Activated CD4-positive, alpha-beta T cell treated with anti-CD3 and anti-CD28 coated beads, Interleukin-2, amount 10 ng/mL, durations not matched to agents 24 days and 14 days (primary cell): ENCODE measurements at regions not wholly inside any gene's neighbourhood (a gene's known extent, or its start where the extent isn't known, plus 50 kb on each side); places are given as distances from the start of the nearest gene placed in this dataset.
"Not testable (repeated sequence)": the region's sequence is repeated elsewhere in the genome, so short reads cannot be mapped to it uniquely, and the experiment has no call there.

Source experiments
- DNase-seq: peaks from one replicate; pipeline ENCODE4 v3.0.0; 2022
- H3K27ac Mint-ChIP-seq: one replicate; pipeline ENCODE4 v1.8.0; 2022; ENCODE audit warnings: mild to moderate bottlenecking, mixed read lengths
- H3K27me3 Mint-ChIP-seq: one replicate; pipeline ENCODE4 v1.8.0; 2022; ENCODE audit warnings: mixed read lengths
- H3K36me3 Mint-ChIP-seq: one replicate; pipeline ENCODE4 v1.8.0; 2022; ENCODE audit warnings: low read depth, mild to moderate bottlenecking, mixed read lengths
- H3K4me1 Mint-ChIP-seq: one replicate; pipeline ENCODE4 v1.8.0; 2021; ENCODE audit warnings: mixed read lengths
- H3K4me3 Mint-ChIP-seq: one replicate; pipeline ENCODE4 v1.8.0; 2022; ENCODE audit warnings: mild to moderate bottlenecking, moderate library complexity, mixed read lengths
- H3K9me3 Mint-ChIP-seq: one replicate; pipeline ENCODE4 v1.8.0; 2021; ENCODE audit warnings: mixed read lengths
- intact Hi-C: fragments of 100-400 bp; cut with micrococcal nuclease; formaldehyde crosslinking; loops from one replicate; pipeline ENCODE4 v1.15.1; 2023

DNA sequence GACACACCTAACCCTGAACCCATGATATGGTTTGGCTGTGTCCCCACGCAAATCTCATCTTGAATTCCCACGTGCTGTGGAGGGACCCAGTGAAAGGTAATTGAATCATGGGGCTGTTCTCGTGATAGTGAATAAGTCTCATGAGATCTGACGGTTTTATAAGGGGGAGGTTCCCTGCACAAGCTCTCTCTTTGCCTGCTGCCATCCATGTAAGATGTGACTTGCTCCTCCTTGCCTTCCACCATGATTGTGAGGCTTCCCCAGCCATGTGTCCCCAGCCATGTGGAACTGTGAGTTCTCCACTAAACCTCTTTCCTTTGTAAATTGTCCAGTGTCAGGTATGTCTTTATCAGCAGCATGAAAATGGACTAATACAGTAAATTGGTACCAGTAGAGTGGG, 110.2 kb downstream of the TENT5C start:
- H3K4me1 Mint-ChIP-seq, DNase-seq, H3K27ac Mint-ChIP-seq, H3K4me3 Mint-ChIP-seq, H3K9me3 Mint-ChIP-seq, intact Hi-C loops, H3K36me3 Mint-ChIP-seq: not testable (repeated sequence)
- peaks cover 16% of the 10 kb centered on the region for H3K27me3 Mint-ChIP-seq

DNA sequence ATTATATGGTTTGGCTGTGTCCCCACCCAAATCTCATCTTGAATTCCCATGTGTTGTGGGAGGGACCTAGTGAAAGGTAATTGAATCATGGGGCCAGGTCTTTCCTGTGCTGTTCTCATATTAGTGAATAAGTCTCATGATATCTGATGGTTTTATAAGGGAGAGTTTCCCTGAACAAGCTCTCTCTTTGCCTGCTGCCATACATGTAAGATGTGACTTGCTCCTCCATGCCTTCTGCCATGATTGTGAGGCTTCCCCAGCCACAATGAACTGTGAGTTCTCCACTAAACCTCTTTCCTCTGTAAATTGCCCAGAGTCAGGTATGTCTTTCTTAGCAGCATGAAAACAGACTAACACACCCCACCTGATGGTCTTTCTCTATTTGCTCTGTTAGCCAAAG, 112.1 kb downstream of the TENT5C start:
- H3K36me3 Mint-ChIP-seq, DNase-seq, H3K4me1 Mint-ChIP-seq: not testable (repeated sequence)

DNA sequence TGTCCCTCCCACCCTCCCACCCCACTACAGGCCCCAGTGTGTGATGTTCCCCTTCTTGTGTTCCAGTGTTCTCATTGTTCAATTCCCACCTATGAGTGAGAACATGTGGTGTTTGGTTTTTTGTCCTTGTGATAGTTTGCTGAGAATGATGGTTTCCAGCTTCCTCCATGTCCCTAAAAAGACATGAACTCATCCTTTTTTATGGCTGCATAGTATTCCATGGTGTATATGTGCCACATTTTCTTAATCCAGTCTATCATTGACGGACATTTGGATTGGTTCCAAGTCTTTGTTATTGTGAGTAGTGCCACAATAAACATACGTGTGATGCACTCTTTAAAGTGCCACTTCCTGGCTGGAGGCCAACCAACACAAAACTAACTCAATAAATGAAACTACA, 112.7 kb downstream of the TENT5C start:
- H3K4me3 Mint-ChIP-seq, DNase-seq, H3K4me1 Mint-ChIP-seq, H3K27ac Mint-ChIP-seq, intact Hi-C loops, H3K9me3 Mint-ChIP-seq, H3K36me3 Mint-ChIP-seq: not testable (repeated sequence)
- peaks cover 17% of the 10 kb centered on the region for H3K27me3 Mint-ChIP-seq

More for the DNA sequence above, 112.1 kb downstream of the TENT5C start:
- H3K4me3 Mint-ChIP-seq, H3K9me3 Mint-ChIP-seq, H3K27ac Mint-ChIP-seq, intact Hi-C loops: not testable (repeated sequence)
- H3K27me3 Mint-ChIP-seq = peaks cover 19% of the 10 kb centered on the region

DNA sequence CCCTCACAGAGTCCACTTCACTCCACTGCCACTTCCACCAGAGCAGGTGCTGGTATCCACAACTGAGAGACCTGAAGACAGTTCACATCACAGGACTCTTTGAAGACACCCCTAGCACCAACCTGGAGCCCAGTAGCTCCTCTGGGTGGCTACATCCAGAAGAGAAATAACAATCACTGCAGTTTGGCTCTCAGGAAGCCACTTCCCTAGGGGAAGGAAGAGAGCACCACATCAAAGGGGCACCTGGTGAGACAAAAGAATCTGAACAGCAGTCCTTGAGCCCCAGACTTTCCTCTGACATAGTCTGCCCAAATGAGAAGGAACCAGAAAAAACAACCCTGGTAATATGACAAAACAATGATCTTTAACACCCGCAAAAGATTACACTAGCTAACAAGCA, 113.2 kb downstream of the TENT5C start:
- peaks cover 5% of the 10 kb centered on the region for H3K9me3 Mint-ChIP-seq
- intact Hi-C loops = no loop called here
- DNase-seq = no peak
- H3K4me1 Mint-ChIP-seq = peaks cover 4% of the 10 kb centered on the region
- H3K27me3 Mint-ChIP-seq = peaks cover 16% of the 10 kb centered on the region
- H3K36me3 Mint-ChIP-seq = no peaks in the 10 kb centered on the region
- H3K27ac Mint-ChIP-seq = no peak overlapping the region
- H3K4me3 Mint-ChIP-seq = no peak overlapping the region

DNA sequence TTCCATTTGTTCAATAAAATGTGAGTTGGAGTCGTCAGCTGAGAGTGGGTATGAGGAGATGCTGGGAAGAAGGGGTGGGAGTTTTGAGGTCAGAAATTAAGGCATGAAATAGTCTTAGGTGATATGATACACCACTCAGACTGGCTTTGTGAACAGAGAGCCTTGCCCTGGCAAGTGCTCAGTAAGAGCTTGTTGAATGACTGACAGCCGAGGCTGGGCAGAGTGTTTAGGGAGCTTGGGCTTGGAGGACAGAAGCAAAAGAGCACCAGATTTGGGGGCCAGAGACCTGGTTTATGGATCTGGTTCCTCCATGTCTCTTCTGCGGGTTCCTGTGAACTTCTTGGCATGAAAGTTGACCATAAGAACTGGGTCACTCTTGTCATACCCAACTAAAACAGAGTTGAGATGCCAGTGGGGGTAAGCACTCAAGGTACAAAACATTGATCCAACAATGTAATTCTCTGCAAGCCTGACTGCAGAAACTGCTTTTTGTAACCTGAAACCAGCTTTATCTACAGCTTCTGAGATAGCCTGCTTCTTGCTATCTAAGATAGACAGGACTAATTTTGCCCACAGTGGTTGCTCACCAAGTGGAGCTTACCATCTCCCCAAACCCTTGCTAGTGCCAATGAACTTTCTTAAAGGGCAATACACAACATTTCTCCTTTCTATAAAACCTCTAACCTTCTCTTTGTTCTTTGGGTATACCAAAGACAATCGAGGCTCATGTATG, 126.4 kb downstream of the TENT5C start:
- no peak for DNase-seq
- Mint-ChIP-seq H3K4me1 (peaks cover 9% of the 10 kb centered on the region), H3K27me3 (peaks cover 12% of the 10 kb centered on the region), H3K4me3 (no peak overlapping the region), H3K9me3 (peaks cover 17% of the 10 kb centered on the region), H3K36me3 (no peaks in the 10 kb centered on the region), H3K27ac (no peak overlapping the region)
- intact Hi-C loops = no loop called here

DNA sequence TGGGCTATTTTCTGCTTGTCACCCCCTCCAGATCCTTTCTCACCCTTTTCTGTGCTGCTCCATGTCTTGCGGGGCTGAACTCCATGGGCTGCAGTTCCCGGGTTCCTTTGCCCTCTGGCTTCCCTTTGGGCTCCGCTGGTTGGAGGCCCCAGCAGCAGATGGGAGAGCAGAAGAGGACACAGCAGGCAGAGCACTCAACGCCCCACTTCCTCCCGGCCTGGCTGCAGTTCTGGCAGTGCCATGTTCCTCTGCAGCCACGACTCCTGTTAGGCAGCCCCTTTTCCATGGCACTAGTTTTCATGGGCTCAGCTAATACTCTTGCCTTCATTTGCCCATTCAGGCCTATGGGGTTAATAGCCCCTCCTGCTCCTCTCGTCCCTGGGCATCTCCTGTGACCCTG, 127.1 kb downstream of the TENT5C start:
- peaks cover 9% of the 10 kb centered on the region for H3K4me1 Mint-ChIP-seq
- intact Hi-C loops = no loop called here
- H3K36me3 Mint-ChIP-seq = no peaks in the 10 kb centered on the region
- H3K4me3 Mint-ChIP-seq = no peak overlapping the region
- H3K27me3 Mint-ChIP-seq = peaks cover 9% of the 10 kb centered on the region
- peaks cover 9% of the 10 kb centered on the region for H3K9me3 Mint-ChIP-seq
- H3K27ac Mint-ChIP-seq = no peak overlapping the region
- DNase-seq = no peak

DNA sequence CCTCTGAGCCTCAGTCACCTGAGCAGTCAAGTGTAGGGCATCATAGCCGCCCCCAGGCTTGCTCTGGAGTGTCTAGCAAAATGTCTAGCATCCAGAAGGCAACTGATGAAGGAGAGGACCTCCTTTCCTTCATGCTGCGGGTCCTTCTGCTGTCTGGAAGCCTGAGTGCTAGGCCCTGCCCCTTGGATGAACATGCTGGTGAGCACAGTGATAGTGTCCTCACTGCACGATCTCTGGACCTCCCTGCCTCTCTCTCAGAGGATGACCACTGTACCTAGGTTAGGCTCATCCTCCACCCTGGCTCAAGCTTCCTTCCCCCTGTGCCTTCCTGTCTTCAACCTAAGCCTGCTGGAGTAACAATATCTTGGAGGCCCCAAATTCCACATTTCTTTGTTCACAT, 128.6 kb downstream of the TENT5C start:
- Mint-ChIP-seq H3K27me3 (peaks cover 8% of the 10 kb centered on the region), H3K4me1 (peaks cover 9% of the 10 kb centered on the region), H3K36me3 (no peaks in the 10 kb centered on the region), H3K9me3 (peaks cover 4% of the 10 kb centered on the region), H3K4me3 (peak overlapping the region; percentile 29), H3K27ac (no peak overlapping the region)
- no peak for DNase-seq
- intact Hi-C loops = no loop called here

DNA sequence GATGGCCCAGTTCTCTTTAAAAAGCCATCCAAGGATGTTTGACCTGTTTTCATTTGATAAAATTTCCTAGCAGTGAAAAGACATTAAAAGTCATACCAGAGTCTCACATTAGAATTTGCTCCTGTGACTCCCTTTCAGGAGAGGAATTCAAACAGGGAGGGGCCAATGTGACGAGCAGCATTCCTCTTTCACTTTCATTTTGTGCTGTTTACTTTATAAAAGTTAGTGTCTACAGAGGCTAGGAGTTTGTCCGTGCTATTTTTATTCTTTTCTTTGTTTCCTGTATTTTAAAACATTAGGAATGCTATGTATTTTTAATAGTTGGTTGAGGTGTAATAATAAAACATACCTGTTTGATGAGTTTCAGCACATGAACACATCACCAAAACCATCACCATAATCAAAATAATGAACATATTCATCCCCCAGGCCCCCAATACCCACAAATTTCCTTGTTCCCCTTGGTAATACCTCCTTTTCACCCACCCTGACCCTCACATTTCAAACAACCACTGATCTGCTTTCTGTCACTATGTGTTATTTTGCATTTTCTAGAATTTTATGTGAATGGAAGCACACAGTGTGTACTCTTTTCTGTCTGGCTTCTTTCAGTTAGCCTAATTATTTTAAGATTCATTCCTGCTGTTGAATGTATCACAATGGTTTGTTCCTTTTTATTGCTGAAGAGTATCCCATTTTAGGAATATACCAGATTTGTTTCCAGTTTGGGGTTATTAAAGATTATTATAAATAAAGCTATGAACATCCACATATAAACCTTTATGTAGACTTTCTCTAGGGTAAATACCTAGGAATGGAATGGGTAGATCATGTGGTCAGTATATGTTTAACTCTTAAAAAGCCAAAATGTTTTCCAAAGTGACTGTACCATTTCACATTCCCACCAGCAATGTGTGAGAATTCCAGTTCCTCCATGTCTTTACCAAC, 129.5 kb downstream of the TENT5C start:
- Mint-ChIP-seq H3K36me3 (no peaks in the 10 kb centered on the region), H3K4me3 (peak overlapping the region; percentile 75), H3K4me1 (peaks cover 9% of the 10 kb centered on the region), H3K9me3 (peaks cover 4% of the 10 kb centered on the region), H3K27me3 (peaks cover 9% of the 10 kb centered on the region), H3K27ac (peak overlapping the region; percentile 83)
- DNase-seq = peak; percentile 85
- intact Hi-C loops = no loop called here

DNA sequence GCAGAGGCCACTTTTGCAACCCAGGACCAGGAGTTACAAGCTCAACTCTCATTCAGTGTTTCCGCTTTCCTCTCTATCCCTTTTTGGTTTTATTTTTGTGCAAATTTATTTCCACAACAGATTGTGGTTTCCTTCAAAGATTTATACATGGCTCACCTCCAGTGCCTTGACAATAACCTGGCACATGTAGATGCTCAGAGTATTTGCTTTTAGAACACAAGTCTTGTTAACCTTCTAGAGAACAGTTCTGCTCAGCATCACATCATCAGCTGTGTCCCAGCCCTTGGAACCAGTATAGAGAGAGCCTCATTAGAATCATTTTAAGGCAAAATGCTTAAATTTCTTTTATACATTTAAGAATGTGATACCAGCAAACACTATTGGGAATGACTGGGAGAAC, 133.7 kb downstream of the TENT5C start:
- peaks cover 8% of the 10 kb centered on the region for H3K4me1 Mint-ChIP-seq
- peaks cover 14% of the 10 kb centered on the region for H3K9me3 Mint-ChIP-seq
- intact Hi-C loops = no loop called here
- no peak for DNase-seq
- H3K27me3 Mint-ChIP-seq = peaks cover 31% of the 10 kb centered on the region
- H3K27ac Mint-ChIP-seq = no peak overlapping the region
- no peaks in the 10 kb centered on the region for H3K36me3 Mint-ChIP-seq
- H3K4me3 Mint-ChIP-seq = no peak overlapping the region

DNA sequence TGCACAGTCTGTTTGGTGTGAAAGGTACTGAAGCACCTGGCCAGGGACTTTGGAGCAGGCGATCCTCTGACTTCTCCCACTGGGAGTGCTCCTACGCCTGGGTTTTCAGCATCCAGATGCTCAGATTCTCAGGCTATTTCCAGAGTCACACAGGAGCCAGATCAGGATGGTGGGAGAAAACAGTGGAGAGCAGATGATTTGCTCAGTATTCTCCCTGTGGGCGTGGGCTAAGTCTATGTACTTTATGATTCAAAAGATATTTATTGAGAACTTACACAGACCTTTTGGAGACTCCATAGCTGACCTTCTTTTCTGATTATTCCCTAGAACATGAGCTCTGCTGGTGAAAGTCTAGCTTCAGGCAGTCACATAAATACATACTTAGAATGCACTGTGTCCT, 134.6 kb downstream of the TENT5C start:
- no peak overlapping the region for H3K4me3 Mint-ChIP-seq
- intact Hi-C loops = no loop called here
- H3K27me3 Mint-ChIP-seq = peaks cover 35% of the 10 kb centered on the region
- no peak overlapping the region for H3K27ac Mint-ChIP-seq
- DNase-seq = no peak
- no peaks in the 10 kb centered on the region for H3K36me3 Mint-ChIP-seq
- H3K9me3 Mint-ChIP-seq = peaks cover 14% of the 10 kb centered on the region
- H3K4me1 Mint-ChIP-seq = peaks cover under 1% of the 10 kb centered on the region

DNA sequence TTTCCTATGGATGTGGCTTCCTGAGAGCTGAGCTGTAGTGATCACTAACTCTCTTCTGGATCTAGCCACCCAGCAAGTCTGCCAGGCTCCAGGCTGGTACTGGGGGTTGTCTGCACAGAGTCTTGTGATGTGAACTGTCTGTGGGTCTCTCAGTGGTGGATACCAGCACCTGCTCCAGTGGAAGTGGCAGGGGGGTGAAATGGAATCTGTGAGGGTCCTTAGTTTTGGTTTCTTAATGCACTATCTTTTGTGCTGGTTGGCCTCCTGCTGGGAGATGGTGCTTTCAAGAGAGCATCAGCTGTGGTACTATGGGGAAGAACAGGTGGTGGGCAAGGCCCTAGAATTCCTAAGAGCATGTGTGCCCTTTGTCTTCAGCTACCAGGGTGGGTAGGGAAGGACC, 140.7 kb downstream of the TENT5C start:
- H3K27me3 Mint-ChIP-seq = peaks cover 49% of the 10 kb centered on the region
- H3K4me1 Mint-ChIP-seq, intact Hi-C loops, H3K36me3 Mint-ChIP-seq, DNase-seq, H3K4me3 Mint-ChIP-seq, H3K27ac Mint-ChIP-seq: not testable (repeated sequence)
- H3K9me3 Mint-ChIP-seq = peaks cover 13% of the 10 kb centered on the region

DNA sequence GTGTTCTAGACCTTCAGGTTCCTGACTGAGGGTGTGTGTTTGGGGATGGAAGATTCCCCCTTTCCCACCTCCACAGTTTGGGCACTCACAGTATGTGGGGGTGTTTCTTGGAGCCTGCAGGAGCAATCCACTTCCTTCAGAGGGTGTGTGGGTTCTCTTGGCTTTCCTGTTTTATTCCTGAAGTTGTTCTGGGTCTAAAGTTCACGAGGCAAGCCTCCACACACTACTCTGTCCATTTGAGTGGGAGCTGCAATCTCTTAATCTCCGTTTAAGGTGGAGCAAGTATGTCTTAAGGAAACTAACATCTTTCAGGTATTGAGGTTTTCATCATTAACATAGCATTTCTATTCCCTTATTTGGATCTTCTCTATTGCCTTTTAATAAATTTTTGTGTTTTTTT, 141.8 kb downstream of the TENT5C start:
- Mint-ChIP-seq H3K36me3 (no peaks in the 10 kb centered on the region), H3K27me3 (peaks cover 47% of the 10 kb centered on the region), H3K9me3 (peaks cover 4% of the 10 kb centered on the region), H3K4me1 (no peaks in the 10 kb centered on the region), H3K4me3 (no peak overlapping the region), H3K27ac (no peak overlapping the region)
- intact Hi-C loops = no loop called here
- no peak for DNase-seq

DNA sequence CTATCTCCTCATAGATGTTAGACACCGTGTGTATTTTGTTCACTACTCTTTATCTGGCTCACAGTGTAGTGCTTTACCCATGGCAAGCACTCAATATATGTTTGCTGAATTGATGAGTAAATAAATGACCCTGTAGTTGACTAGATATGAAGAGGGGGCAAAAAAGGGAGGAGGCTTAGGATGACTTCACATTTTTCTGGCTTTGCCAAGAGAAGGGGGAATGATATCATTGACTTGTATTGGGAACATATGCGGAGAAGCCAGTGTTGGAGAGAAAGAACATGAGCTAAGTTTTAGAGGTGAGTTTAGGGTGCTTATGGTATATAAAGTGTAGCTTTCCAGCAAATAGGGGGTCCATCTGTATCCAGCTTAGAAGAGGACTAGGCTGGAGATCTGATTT, 145.5 kb downstream of the TENT5C start:
- peaks cover 45% of the 10 kb centered on the region for H3K27me3 Mint-ChIP-seq
- no peaks in the 10 kb centered on the region for H3K36me3 Mint-ChIP-seq
- no peak overlapping the region for H3K4me3 Mint-ChIP-seq
- H3K27ac Mint-ChIP-seq = no peak overlapping the region
- no peaks in the 10 kb centered on the region for H3K9me3 Mint-ChIP-seq
- DNase-seq = no peak
- H3K4me1 Mint-ChIP-seq = peaks cover 7% of the 10 kb centered on the region
- intact Hi-C loops = loop anchor here (5.0 kb wide), 1 partner anchor 144 kb away; the partner anchor contains the start of gene TENT5C

DNA sequence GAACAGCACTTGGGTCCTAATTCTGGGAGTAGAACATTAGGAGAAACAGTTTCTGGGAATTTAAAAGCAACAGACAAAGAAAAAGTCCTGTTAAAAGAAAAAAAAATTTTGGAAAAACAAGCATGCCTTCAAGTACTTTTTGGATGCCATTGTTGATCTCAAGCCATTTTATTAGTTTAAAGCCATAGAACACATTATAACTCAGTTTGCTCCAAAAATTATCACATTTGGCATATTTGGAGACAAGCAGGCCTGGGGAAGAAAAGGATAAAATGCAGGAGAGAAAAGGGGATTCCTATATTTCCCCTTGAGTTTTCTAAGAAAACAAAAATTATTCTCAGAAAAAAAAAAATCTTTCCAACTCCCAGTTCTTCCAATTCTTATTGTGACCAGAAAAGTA, 146.8 kb downstream of the TENT5C start:
- no peak overlapping the region for H3K27ac Mint-ChIP-seq
- no peak overlapping the region for H3K4me3 Mint-ChIP-seq
- intact Hi-C loops = loop anchor here (5.0 kb wide), 1 partner anchor 145 kb away; the partner anchor contains the start of gene TENT5C
- peaks cover 7% of the 10 kb centered on the region for H3K4me1 Mint-ChIP-seq
- no peak for DNase-seq
- H3K36me3 Mint-ChIP-seq = no peaks in the 10 kb centered on the region
- H3K9me3 Mint-ChIP-seq = no peaks in the 10 kb centered on the region
- peaks cover 55% of the 10 kb centered on the region for H3K27me3 Mint-ChIP-seq
